Transverse colon (tissue), 4 donors: ENCODE measurements at regions not wholly inside any gene's neighbourhood (a gene's known extent, or its start where the extent isn't known, plus 50 kb on each side); places are given as distances from the start of the nearest gene placed in this dataset.
A peak's percentile ranks its signal among the peaks of the same experiment; 100 is the strongest.

ENCODE experiments used
- DNase-seq: peaks from one replicate; pipeline ENCODE4 v3.0.0-alpha.2; 2019
- H3K27ac ChIP-seq, 4 donors: fragments of 200-600 bp; sonication (generic); 2 replicates each; pipeline ENCODE4 v1.5.1; 2016 to 2018; ENCODE audit warnings: inconsistent platforms in 4 of 4
- H3K27me3 ChIP-seq: fragments of 200-600 bp; sonication (generic); 2 replicates; pipeline ENCODE4 v1.5.1; 2017; ENCODE audit warnings: inconsistent platforms
- H3K36me3 ChIP-seq, 4 donors: fragments of 200-600 bp; sonication (generic); 2 replicates each; pipeline ENCODE4 v1.5.1; 2017 to 2019; ENCODE audit warnings: inconsistent platforms in 4 of 4
- H3K4me1 ChIP-seq, 4 donors: fragments of 200-600 bp; sonication (generic); 2 replicates each; pipeline ENCODE4 v1.5.1; 2017 to 2020; ENCODE audit warnings: inconsistent platforms in 4 of 4
- H3K4me3 ChIP-seq, 4 donors: fragments of 200-600 bp; sonication (generic); 1 replicate in 1 of 4; 2 replicates in 3 of 4; pipeline versions ENCODE4 v1.5.1 to v1.6.1; 2017 to 2019; ENCODE audit warnings: inconsistent platforms in 4 of 4
- H3K9me3 ChIP-seq, 2 donors: fragments of 200-600 bp; sonication (generic); 2 replicates each; pipeline ENCODE4 v1.5.1; 2017 to 2019; ENCODE audit warnings: inconsistent platforms in 2 of 2
- CTCF ChIP-seq, 5 experiments: fragments of 200-600 bp in 3 of 5; fragments of 450-650 bp in 2 of 5; sonication (generic) in 3 of 5; IDR thresholded peaks; 1 replicate in 2 of 5; 2 replicates in 3 of 5; pipeline ENCODE4 v1.5.1; 2016 to 2017; ENCODE audit warnings: antibody characterized with exemption in 5 of 5, inconsistent platforms in 3 of 5, mild to moderate bottlenecking in 2 of 5, moderate library complexity in 1 of 5
- EP300 ChIP-seq: sonication (generic); formaldehyde crosslinking; IDR thresholded peaks from one replicate; pipeline ENCODE4 v1.6.1; 2017; ENCODE audit warnings: antibody characterized with exemption, low read depth
- POLR2A ChIP-seq: fragments of 450-650 bp; IDR thresholded peaks from one replicate; pipeline ENCODE4 v1.6.1; 2016; ENCODE audit warnings: antibody characterized with exemption, mild to moderate bottlenecking, moderate library complexity
- POLR2AphosphoS5 ChIP-seq, 3 donors: sonication (generic); formaldehyde crosslinking; IDR thresholded peaks; one replicate each; pipeline ENCODE4 v1.6.1; 2016; ENCODE audit warnings: antibody characterized with exemption in 3 of 3
- WGBS, 2 donors: methylation state at CpG; one replicate each; pipeline ENCODE4 v1.1.5; 2018; ENCODE audit warnings: low coverage in 1 of 2; 5-methylcytosine and 5-hydroxymethylcytosine counted together
- in situ Hi-C, 4 donors: fragments of 200-750 bp; cut with MboI; loops; one replicate each; pipeline versions ENCODE4 v1.15.0 to v1.15.1; 2017; ENCODE audit warnings: low sequenced_read_pairs in 3 of 4, low pct_ligation_motif_present in 1 of 4, low pct_unique_long_range_greater_than_20kb in 1 of 4
- intact Hi-C: fragments of 100-400 bp; cut with DNase I; formaldehyde crosslinking; loops from one replicate; pipeline ENCODE4 v1.15.1; 2023; ENCODE audit warnings: low total_unique reads

DNA sequence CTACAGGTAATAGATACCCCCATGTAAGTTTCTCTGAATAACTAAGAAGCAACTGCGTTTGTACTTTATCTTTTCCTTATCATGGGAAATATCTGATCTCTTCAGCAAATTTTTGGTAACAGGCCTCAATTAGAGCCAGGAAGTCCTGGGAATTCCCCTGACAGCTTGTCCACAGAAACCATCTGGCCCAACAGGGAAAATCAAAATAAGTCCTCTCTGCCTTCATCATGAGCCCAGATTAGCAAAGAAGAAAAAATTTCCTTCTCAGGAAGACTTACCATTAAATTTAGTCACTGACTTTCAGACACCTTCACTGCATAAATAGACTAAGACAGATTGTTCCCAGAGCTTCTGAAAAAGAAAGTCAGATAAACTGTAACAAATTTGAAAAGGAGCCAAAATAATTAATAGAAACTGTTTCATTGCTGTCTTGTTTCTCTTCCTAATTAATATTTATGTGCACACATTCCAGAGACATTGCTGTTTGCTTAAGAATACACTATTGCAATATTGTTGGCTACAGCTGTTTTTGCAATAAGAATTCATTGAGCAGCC lies 278.1 kb upstream of the FAT3 start:
- in situ Hi-C loops (no loop called here), intact Hi-C loops (no loop called here)
- TF ChIP-seq POLR2AphosphoS5 (IDR thresholded peaks at IDR 0.05) (no peak), POLR2A (no peak), CTCF (IDR thresholded peaks at IDR 0.05) (no peak), EP300 (no peak)
- no peaks in the 10 kb centered on the region for H3K36me3 ChIP-seq
- H3K4me3 ChIP-seq, result no peak overlapping the region
- H3K4me1 ChIP-seq, result peaks cover 0 to 16% (median 0%) of the 10 kb centered on the region in 4 donors
- DNase-seq, result no peak
- no peaks in the 10 kb centered on the region for H3K9me3 ChIP-seq
- peak overlapping the region in 2 of 4 donors; percentile 13 to 31 for H3K27ac ChIP-seq
- H3K27me3 ChIP-seq, result no peaks in the 10 kb centered on the region
- 79 to 83% methylated on average over 1 of the region's 1 CpG for WGBS, 2 donors

DNA sequence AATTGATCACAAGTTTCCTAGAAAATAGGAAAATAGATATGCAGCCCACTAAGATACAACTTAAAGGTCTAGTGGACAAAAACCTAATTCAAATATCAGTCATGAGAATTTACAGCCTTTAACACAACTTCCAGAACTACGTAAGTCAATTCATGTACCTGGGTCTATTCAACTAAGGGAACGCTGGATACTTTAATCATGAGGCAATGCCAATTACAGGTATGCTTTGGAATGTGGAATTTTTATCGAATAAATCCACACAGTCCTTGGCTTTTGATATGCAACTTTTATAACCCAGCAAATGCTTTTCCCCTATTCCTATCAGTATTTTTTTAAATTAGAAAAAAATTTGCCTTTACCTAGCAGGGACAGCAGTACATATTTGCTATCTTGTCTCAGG lies 289.5 kb upstream of the FAT3 start:
- intact Hi-C loops (no loop called here), in situ Hi-C loops (no loop called here)
- Histone ChIP-seq H3K4me1 (no peaks in the 10 kb centered on the region), H3K27ac (no peak overlapping the region), H3K36me3 (no peaks in the 10 kb centered on the region), H3K27me3 (no peaks in the 10 kb centered on the region), H3K9me3 (no peaks in the 10 kb centered on the region), H3K4me3 (no peak overlapping the region)
- TF ChIP-seq CTCF (IDR thresholded peaks at IDR 0.05), result no peak
- no peak for TF ChIP-seq POLR2A
- no peak for TF ChIP-seq POLR2AphosphoS5 (IDR thresholded peaks at IDR 0.05)
- TF ChIP-seq EP300, result no peak
- no peak for DNase-seq
- 86 to 90% methylated on average over 3 of the region's 3 CpGs for WGBS, 2 donors

GRCh38 chr11:91932151-91932821 lies 292.3 kb upstream of the FAT3 start:
- TF ChIP-seq CTCF (IDR thresholded peaks at IDR 0.05) (no peak), POLR2AphosphoS5 (IDR thresholded peaks at IDR 0.05) (no peak)

GRCh38 chr11:91927448-91927847 lies 297.2 kb upstream of the FAT3 start:
- TF ChIP-seq CTCF (IDR thresholded peaks at IDR 0.05) (no peak), POLR2A (no peak), EP300 (no peak), POLR2AphosphoS5 (IDR thresholded peaks at IDR 0.05) (no peak)
- Histone ChIP-seq H3K36me3 (no peaks in the 10 kb centered on the region), H3K9me3 (no peaks in the 10 kb centered on the region), H3K4me1 (peaks cover 0 to 6% (median 3%) of the 10 kb centered on the region in 4 donors), H3K27me3 (no peaks in the 10 kb centered on the region), H3K27ac (peak overlapping the region; percentile 8 to 58 (median 38)), H3K4me3 (no peak overlapping the region)
- in situ Hi-C loops, result no loop called here
- intact Hi-C loops, result no loop called here
- peak; percentile 14 for DNase-seq
- 20 to 38% methylated on average over 1 to 2 of the region's 2 CpGs for WGBS, 2 donors

More at GRCh38 chr11:91932151-91932821, 292.3 kb upstream of the FAT3 start:
- intact Hi-C loops, result no loop called here
- Histone ChIP-seq H3K9me3 (no peaks in the 10 kb centered on the region), H3K4me1 (peaks cover 0 to 6% (median 2%) of the 10 kb centered on the region in 4 donors), H3K4me3 (no peak overlapping the region), H3K27ac (peak overlapping the region in 1 of 4 donors; percentile 17), H3K36me3 (no peaks in the 10 kb centered on the region), H3K27me3 (no peaks in the 10 kb centered on the region)
- no peak for DNase-seq
- in situ Hi-C loops, result no loop called here
- 44 to 64% methylated on average over 5 to 11 of the region's 11 CpGs for WGBS, 2 donors
